ENCODE measurements at regions not wholly inside any gene's neighbourhood (a gene's known extent, or its start where the extent isn't known, plus 50 kb on each side); places are given as distances from the start of the nearest gene placed in this dataset.

DNA sequence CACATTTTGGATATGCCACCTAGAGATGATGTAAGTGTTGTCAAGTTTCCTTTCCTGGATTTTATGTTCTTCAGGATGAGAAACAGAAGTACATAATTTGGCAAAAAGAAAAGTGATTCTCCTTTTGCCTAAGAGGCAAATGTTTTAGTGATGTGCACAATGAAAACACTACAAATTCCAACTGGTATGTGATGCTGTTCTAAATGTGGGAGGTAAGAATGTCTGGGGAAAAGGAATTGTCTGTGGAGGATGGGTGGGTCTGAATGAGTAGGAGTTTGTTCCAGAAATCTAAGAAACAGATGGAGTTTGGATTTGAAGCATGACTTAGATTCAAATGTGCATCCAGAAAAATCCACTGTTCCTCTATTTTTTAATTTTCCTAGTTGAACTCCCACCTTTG lies 473.6 kb upstream of the SPRY2 start:
- TF ChIP-seq POLR2AphosphoS5 (IDR thresholded peaks at IDR 0.05; ENCODE audit: low read depth), result no peak
- TF ChIP-seq, protein P1, sequence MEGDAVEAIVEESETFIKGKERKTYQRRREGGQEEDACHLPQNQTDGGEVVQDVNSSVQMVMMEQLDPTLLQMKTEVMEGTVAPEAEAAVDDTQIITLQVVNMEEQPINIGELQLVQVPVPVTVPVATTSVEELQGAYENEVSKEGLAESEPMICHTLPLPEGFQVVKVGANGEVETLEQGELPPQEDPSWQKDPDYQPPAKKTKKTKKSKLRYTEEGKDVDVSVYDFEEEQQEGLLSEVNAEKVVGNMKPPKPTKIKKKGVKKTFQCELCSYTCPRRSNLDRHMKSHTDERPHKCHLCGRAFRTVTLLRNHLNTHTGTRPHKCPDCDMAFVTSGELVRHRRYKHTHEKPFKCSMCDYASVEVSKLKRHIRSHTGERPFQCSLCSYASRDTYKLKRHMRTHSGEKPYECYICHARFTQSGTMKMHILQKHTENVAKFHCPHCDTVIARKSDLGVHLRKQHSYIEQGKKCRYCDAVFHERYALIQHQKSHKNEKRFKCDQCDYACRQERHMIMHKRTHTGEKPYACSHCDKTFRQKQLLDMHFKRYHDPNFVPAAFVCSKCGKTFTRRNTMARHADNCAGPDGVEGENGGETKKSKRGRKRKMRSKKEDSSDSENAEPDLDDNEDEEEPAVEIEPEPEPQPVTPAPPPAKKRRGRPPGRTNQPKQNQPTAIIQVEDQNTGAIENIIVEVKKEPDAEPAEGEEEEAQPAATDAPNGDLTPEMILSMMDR (IDR thresholded peaks at IDR 0.05; ENCODE audit: insufficient read depth, low read length), result no peak
- no peak for TF ChIP-seq GABPA (IDR thresholded peaks at IDR 0.05; ENCODE audit: low read depth)
- TF ChIP-seq, protein P2, sequence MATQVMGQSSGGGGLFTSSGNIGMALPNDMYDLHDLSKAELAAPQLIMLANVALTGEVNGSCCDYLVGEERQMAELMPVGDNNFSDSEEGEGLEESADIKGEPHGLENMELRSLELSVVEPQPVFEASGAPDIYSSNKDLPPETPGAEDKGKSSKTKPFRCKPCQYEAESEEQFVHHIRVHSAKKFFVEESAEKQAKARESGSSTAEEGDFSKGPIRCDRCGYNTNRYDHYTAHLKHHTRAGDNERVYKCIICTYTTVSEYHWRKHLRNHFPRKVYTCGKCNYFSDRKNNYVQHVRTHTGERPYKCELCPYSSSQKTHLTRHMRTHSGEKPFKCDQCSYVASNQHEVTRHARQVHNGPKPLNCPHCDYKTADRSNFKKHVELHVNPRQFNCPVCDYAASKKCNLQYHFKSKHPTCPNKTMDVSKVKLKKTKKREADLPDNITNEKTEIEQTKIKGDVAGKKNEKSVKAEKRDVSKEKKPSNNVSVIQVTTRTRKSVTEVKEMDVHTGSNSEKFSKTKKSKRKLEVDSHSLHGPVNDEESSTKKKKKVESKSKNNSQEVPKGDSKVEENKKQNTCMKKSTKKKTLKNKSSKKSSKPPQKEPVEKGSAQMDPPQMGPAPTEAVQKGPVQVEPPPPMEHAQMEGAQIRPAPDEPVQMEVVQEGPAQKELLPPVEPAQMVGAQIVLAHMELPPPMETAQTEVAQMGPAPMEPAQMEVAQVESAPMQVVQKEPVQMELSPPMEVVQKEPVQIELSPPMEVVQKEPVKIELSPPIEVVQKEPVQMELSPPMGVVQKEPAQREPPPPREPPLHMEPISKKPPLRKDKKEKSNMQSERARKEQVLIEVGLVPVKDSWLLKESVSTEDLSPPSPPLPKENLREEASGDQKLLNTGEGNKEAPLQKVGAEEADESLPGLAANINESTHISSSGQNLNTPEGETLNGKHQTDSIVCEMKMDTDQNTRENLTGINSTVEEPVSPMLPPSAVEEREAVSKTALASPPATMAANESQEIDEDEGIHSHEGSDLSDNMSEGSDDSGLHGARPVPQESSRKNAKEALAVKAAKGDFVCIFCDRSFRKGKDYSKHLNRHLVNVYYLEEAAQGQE (IDR thresholded peaks at IDR 0.05; ENCODE audit: insufficient replicate concordance, low read depth), result no peak
- no peak for TF ChIP-seq SPI1 (IDR thresholded peaks at IDR 0.05; ENCODE audit: borderline replicate concordance, low read depth)

Measured in HL-60 (cell line).